SK-N-SH treated with all-trans-retinoic acid at 6 μM for 48 hours (cell line): ENCODE measurements at regions not wholly inside any gene's neighbourhood (a gene's known extent, or its start where the extent isn't known, plus 50 kb on each side); places are given as distances from the start of the nearest gene placed in this dataset.

Experiments used
- CSDC2 ChIP-seq: fragments of 250-450 bp; sonication (Bioruptor Pico); IDR thresholded peaks from 2 replicates; pipeline ENCODE4 v1.5.0; 2020; ENCODE audit warnings: mild to moderate bottlenecking, moderate library complexity
- GLIS3 ChIP-seq: fragments of 250-450 bp; sonication (Bioruptor Pico); IDR thresholded peaks from 2 replicates; pipeline ENCODE4 v1.5.0; 2020; ENCODE audit warnings: mild to moderate bottlenecking, moderate library complexity
- TF ChIP-seq, protein P1 (sequence below): fragments of 250-450 bp; sonication (Bioruptor Pico); IDR thresholded peaks from 2 replicates; pipeline ENCODE4 v1.8.0; 2021; ENCODE audit warnings: low read depth, mild to moderate bottlenecking, moderate library complexity, borderline replicate concordance

DNA sequence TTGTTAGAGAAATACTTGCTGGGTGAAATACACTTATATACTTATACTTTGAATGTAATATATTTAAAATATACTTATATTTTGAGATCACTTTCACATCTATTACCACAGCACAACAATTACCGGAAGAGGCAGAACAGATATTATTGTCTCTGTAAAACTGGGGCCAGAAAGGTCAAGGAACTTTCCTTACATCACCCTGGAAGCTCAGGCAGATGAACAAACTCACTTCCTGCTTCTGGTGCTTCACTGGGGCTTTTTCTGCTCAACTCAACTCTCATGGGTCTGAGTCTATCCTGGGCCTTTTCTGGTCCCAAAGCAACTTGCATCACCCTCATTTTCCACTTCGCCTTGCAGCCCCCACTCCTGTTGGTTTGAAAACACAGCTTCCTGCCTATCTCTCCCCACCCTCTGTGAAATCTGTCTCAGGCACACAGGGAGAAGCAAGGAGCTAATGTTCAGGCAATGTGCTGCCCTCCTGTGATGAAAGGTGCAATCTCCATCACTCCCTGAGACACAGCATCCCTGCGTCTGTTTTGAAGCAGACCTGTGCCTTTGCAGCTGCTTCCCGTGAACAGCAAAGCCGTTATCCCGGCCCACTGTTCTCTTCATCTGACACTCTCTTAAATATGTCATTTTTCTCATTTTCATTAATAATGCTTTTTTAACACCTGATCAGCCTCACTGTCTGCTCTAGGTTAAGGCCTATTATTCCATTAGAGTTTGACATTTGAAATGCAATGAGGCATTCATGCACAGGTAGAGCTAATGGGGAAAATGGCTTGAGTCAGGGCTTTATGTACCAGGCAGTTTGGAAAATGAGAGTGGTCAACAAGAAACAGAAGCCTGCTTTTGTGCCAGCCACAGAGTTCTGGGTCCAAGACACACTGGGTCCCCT lies 251.9 kb upstream of the CHAC2 start:
- TF ChIP-seq CSDC2 (CRISPR knock-in tag): no peak
- TF ChIP-seq GLIS3: no peak
- TF ChIP-seq, protein P1, sequence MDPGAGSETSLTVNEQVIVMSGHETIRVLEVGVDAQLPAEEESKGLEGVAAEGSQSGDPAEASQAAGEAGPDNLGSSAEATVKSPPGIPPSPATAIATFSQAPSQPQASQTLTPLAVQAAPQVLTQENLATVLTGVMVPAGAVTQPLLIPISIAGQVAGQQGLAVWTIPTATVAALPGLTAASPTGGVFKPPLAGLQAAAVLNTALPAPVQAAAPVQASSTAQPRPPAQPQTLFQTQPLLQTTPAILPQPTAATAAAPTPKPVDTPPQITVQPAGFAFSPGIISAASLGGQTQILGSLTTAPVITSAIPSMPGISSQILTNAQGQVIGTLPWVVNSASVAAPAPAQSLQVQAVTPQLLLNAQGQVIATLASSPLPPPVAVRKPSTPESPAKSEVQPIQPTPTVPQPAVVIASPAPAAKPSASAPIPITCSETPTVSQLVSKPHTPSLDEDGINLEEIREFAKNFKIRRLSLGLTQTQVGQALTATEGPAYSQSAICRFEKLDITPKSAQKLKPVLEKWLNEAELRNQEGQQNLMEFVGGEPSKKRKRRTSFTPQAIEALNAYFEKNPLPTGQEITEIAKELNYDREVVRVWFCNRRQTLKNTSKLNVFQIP: no peak
